ENCODE measurements at regions not wholly inside any gene's neighbourhood (a gene's known extent, or its start where the extent isn't known, plus 50 kb on each side); places are given as distances from the start of the nearest gene placed in this dataset.

GRCh38 chr13:40123962-40124632 is 468.6 kb downstream of the COG6 start:
- TF ChIP-seq BMI1 (IDR thresholded peaks at IDR 0.05; ENCODE audit: borderline replicate concordance) (no peak), ZNF384 (IDR thresholded peaks at IDR 0.05; ENCODE audit: borderline replicate concordance, low read depth, low read length) (no peak), MEF2A (IDR thresholded peaks at IDR 0.05; ENCODE audit: insufficient read depth, low read depth, low read length) (no peak), IKZF2 (IDR thresholded peaks at IDR 0.05) (no peak), HDAC6 (IDR thresholded peaks at IDR 0.05; ENCODE audit: unreplicated experiment) (no peak), IRF5 (IDR thresholded peaks at IDR 0.05; ENCODE audit: borderline replicate concordance) (no peak), RUNX3 (IDR thresholded peaks at IDR 0.05; ENCODE audit: low read length) (no peak), ZNF24 (IDR thresholded peaks at IDR 0.05) (no peak), NBN (IDR thresholded peaks at IDR 0.05) (no peak), MYC (IDR thresholded peaks at IDR 0.05; ENCODE audit: insufficient read depth, insufficient read length, insufficient replicate concordance, low read length, severe bottlenecking) (no peak), TCF12 (IDR thresholded peaks at IDR 0.05; ENCODE audit: low read depth, low read length) (no peak), NR2C1 (IDR thresholded peaks at IDR 0.05) (no peak)
- ATAC-seq (no peak), FAIRE-seq (no peak), DNase-seq (ENCODE audit: low read depth, low spot score) (no peak)
- Histone ChIP-seq H2AFZ (ENCODE audit: control insufficient read depth, low read depth, low read length) (no peak overlapping the region), H3K27me3 (replicated peaks in 1 of 2; ENCODE audit: control insufficient read depth in 2 of 2, insufficient read depth in 2 of 2, low read length in 1 of 2) (no peaks in the 10 kb centered on the region; a peak in 1 of 4 replicates), H3K9me3 (replicated peaks; ENCODE audit: control insufficient read depth, insufficient read depth, low read length) (peaks cover 2% of the 10 kb centered on the region; the same call in 1 of the 3 replicates), H3K9ac (ENCODE audit: control insufficient read depth, insufficient read depth, low read length) (no peak overlapping the region), H3K4me2 (ENCODE audit: control insufficient read depth, insufficient read depth) (no peak overlapping the region), H3K79me2 (ENCODE audit: control insufficient read depth, insufficient read depth, low read length) (no peaks in the 10 kb centered on the region), H3K36me3 (ENCODE audit: control insufficient read depth in 2 of 2, insufficient read depth in 2 of 2, low read length in 1 of 2) (no peaks in the 10 kb centered on the region), H3K27ac (ENCODE audit: control insufficient read depth, insufficient read depth) (no peak overlapping the region), H3K4me3 (no peak overlapping the region), H3K4me1 (ENCODE audit: control insufficient read depth, insufficient read depth, low read length) (no peaks in the 10 kb centered on the region), H4K20me1 (ENCODE audit: control insufficient read depth, insufficient read depth) (no peaks in the 10 kb centered on the region)
- intact Hi-C loops (cut with micrococcal nuclease; ENCODE audit: unreplicated experiment) (no loop called here), in situ Hi-C loops (cut with MboI) (no loop called here)
- RAD21 ChIA-PET (ENCODE audit: unreplicated experiment), result no interaction called here
- no TSS peak for BruUV-seq (replicated peaks)
- WGBS (ENCODE audit: insufficient coverage, insufficient replicate concordance, low lambda C conversion rate, missing lambda C conversion rate), result 54% methylated on average over 2 of the region's 2 CpGs
- SMC1A ChIA-PET (ENCODE audit: uncharacterized antibody, unreplicated experiment), result no interaction called here
- CTCF ChIA-PET, result interaction anchor here (0.8 to 1.1 kb wide), 2 partner anchors 13 to 124 kb away, joined by 3 to 4 read pairs; no protein-coding TSS in a partner anchor
- POLR2A ChIA-PET, result no interaction called here
